ENCODE measurements at regions not wholly inside any gene's neighbourhood (a gene's known extent, or its start where the extent isn't known, plus 50 kb on each side); places are given as distances from the start of the nearest gene placed in this dataset.

GRCh38 chr12:107277855-107278254, 184.5 kb upstream of the CRY1 start:
- Histone ChIP-seq H3K9me3 (ENCODE audit: low read depth, low read length, poor library complexity, severe bottlenecking) (no peaks in the 10 kb centered on the region), H3K4me3 (ENCODE audit: low read depth, low read length, poor library complexity, severe bottlenecking) (no peak overlapping the region), H3K4me1 (ENCODE audit: insufficient read depth, low read length, poor library complexity, severe bottlenecking) (peaks cover 16% of the 10 kb centered on the region), H3K27ac (ENCODE audit: low read depth, low read length, poor library complexity, severe bottlenecking) (peak overlapping the region; percentile 37), H3K36me3 (ENCODE audit: insufficient read depth, low read length, poor library complexity, severe bottlenecking) (no peaks in the 10 kb centered on the region), H3K27me3 (replicated peaks; ENCODE audit: insufficient read depth, low read depth, low read length, poor library complexity) (no peaks in the 10 kb centered on the region)
- TF ChIP-seq CTCF (conservative IDR thresholded peaks at IDR 0.05; ENCODE audit: low read depth, low read length), result no peak
- no peak for TF ChIP-seq EZH2 (IDR thresholded peaks at IDR 0.05; ENCODE audit: borderline replicate concordance, low read depth, low read length, poor library complexity, severe bottlenecking)
- no TSS peak for BruUV-seq (replicated peaks)
- peak; percentile 92 for DNase-seq (ENCODE audit: low spot score)
- ChIA-PET POLR2A (ENCODE audit: low non-redundant PET) (no interaction called here), CTCF (interaction anchor here (0.5 kb wide), 1 partner anchor 124 kb away, joined by 3 read pairs; no protein-coding TSS in a partner anchor)
- intact Hi-C loops (cut with micrococcal nuclease; ENCODE audit: unreplicated experiment), result loop anchor here (5.0 kb wide), 1 partner anchor 36 kb away; no protein-coding TSS in a partner anchor

- Histone ChIP-seq H3K27me3 (replicated peaks; ENCODE audit: insufficient read depth, low read depth, low read length, poor library complexity) (no peaks in the 10 kb centered on the region), H3K4me3 (ENCODE audit: low read depth, low read length, poor library complexity, severe bottlenecking) (no peak overlapping the region), H3K4me1 (ENCODE audit: insufficient read depth, low read length, poor library complexity, severe bottlenecking) (peaks cover 8% of the 10 kb centered on the region), H3K9me3 (ENCODE audit: low read depth, low read length, poor library complexity, severe bottlenecking) (no peaks in the 10 kb centered on the region), H3K36me3 (ENCODE audit: insufficient read depth, low read length, poor library complexity, severe bottlenecking) (no peaks in the 10 kb centered on the region), H3K27ac (ENCODE audit: low read depth, low read length, poor library complexity, severe bottlenecking) (no peak overlapping the region)
- no TSS peak for BruUV-seq (replicated peaks)
- no peak for TF ChIP-seq CTCF (conservative IDR thresholded peaks at IDR 0.05; ENCODE audit: low read depth, low read length)
- no peak for TF ChIP-seq EZH2 (IDR thresholded peaks at IDR 0.05; ENCODE audit: borderline replicate concordance, low read depth, low read length, poor library complexity, severe bottlenecking)
- no peak for DNase-seq (ENCODE audit: low spot score)
- intact Hi-C loops (cut with micrococcal nuclease; ENCODE audit: unreplicated experiment), result no loop called here
- ChIA-PET CTCF (no interaction called here), POLR2A (ENCODE audit: low non-redundant PET) (no interaction called here)
Measured at GRCh38 chr12:107282628-107283027, 189.3 kb upstream of the CRY1 start.

- TF ChIP-seq CTCF (conservative IDR thresholded peaks at IDR 0.05; ENCODE audit: low read depth, low read length), result no peak
- no peak for TF ChIP-seq EZH2 (IDR thresholded peaks at IDR 0.05; ENCODE audit: borderline replicate concordance, low read depth, low read length, poor library complexity, severe bottlenecking)
- no peak overlapping the region for H3K4me3 ChIP-seq (ENCODE audit: low read depth, low read length, poor library complexity, severe bottlenecking)
- no peak for DNase-seq (ENCODE audit: low spot score)
- no peaks in the 10 kb centered on the region for H3K36me3 ChIP-seq (ENCODE audit: insufficient read depth, low read length, poor library complexity, severe bottlenecking)
- intact Hi-C loops (cut with micrococcal nuclease; ENCODE audit: unreplicated experiment), result no loop called here
- BruUV-seq (replicated peaks), result no TSS peak
- ChIA-PET CTCF (no interaction called here), POLR2A (ENCODE audit: low non-redundant PET) (no interaction called here)
- no peaks in the 10 kb centered on the region for H3K9me3 ChIP-seq (ENCODE audit: low read depth, low read length, poor library complexity, severe bottlenecking)
- H3K27ac ChIP-seq (ENCODE audit: low read depth, low read length, poor library complexity, severe bottlenecking), result no peak overlapping the region
- no peaks in the 10 kb centered on the region for H3K27me3 ChIP-seq (replicated peaks; ENCODE audit: insufficient read depth, low read depth, low read length, poor library complexity)
- peaks cover 5% of the 10 kb centered on the region for H3K4me1 ChIP-seq (ENCODE audit: insufficient read depth, low read length, poor library complexity, severe bottlenecking)
Measured at GRCh38 chr12:107283652-107284051, 190.3 kb upstream of the CRY1 start.
